H9 (cell line): ENCODE measurements at regions not wholly inside any gene's neighbourhood (a gene's known extent, or its start where the extent isn't known, plus 50 kb on each side); places are given as distances from the start of the nearest gene placed in this dataset.

Experiments
- DNase-seq: peaks from one replicate; pipeline ENCODE4 v3.0.0-alpha.2; 2017
- H2AFZ ChIP-seq: one replicate; pipeline ENCODE4 v1.6.1; 2013; ENCODE audit warnings: mild to moderate bottlenecking, low read length, control low read depth, moderate library complexity
- H2AK5ac ChIP-seq: 2 replicates; pipeline ENCODE4 v1.6.1; 2013; ENCODE audit warnings: low read length, control low read depth, mixed read lengths; ENCODE audit not compliant: insufficient read length
- H2BK120ac ChIP-seq: one replicate; pipeline ENCODE4 v1.6.1; 2013; ENCODE audit warnings: low read depth, mild to moderate bottlenecking, low read length, control low read depth, inconsistent platforms; ENCODE audit not compliant: poor library complexity, severe bottlenecking
- H2BK12ac ChIP-seq: 2 replicates; pipeline ENCODE4 v1.6.1; 2013; ENCODE audit warnings: low read length, control low read depth, mixed read lengths, low read depth; ENCODE audit not compliant: insufficient read length
- H2BK15ac ChIP-seq: 2 replicates; pipeline ENCODE4 v1.6.1; 2013; ENCODE audit warnings: low read depth, low read length, control low read depth
- H2BK20ac ChIP-seq: one replicate; pipeline ENCODE4 v1.6.1; 2013; ENCODE audit warnings: low read depth, mild to moderate bottlenecking, low read length, control low read depth, inconsistent platforms; ENCODE audit not compliant: poor library complexity, severe bottlenecking
- H2BK5ac ChIP-seq: 2 replicates; pipeline ENCODE4 v1.6.1; 2013; ENCODE audit warnings: low read length, control low read depth, mixed read lengths; ENCODE audit not compliant: insufficient read length
- H3K14ac ChIP-seq: 2 replicates; pipeline ENCODE4 v1.6.1; 2013; ENCODE audit warnings: low read length, control low read depth; ENCODE audit not compliant: insufficient read depth
- H3K18ac ChIP-seq: 2 replicates; pipeline ENCODE4 v1.6.1; 2013; ENCODE audit warnings: low read depth, mild to moderate bottlenecking, mixed read lengths, low read length, control low read depth; ENCODE audit not compliant: insufficient read length
- H3K23ac ChIP-seq: 2 replicates; pipeline ENCODE4 v1.6.1; 2013; ENCODE audit warnings: low read length, control low read depth, mixed read lengths, low read depth; ENCODE audit not compliant: insufficient read length
- H3K23me2 ChIP-seq: 2 replicates; pipeline ENCODE4 v1.6.1; 2013; ENCODE audit warnings: low read depth, mild to moderate bottlenecking, mixed read lengths, low read length, control low read depth; ENCODE audit not compliant: insufficient read length, poor library complexity, severe bottlenecking
- H3K27ac ChIP-seq: 2 replicates; pipeline ENCODE4 v1.5.1; 2013; ENCODE audit warnings: low read length, control low read depth, mixed read lengths, low read depth; ENCODE audit not compliant: insufficient read length
- H3K27me3 ChIP-seq: 2 replicates; pipeline ENCODE4 v1.6.1; 2013; ENCODE audit warnings: low read length, control low read depth, inconsistent platforms; ENCODE audit not compliant: insufficient read depth
- H3K4ac ChIP-seq: 2 replicates; pipeline ENCODE4 v1.6.1; 2013; ENCODE audit warnings: low read depth, mild to moderate bottlenecking, control low read depth, inconsistent platforms, low read length, moderate library complexity
- H3K4me1 ChIP-seq: 2 replicates; pipeline ENCODE4 v1.6.1; 2013; ENCODE audit warnings: low read length, control low read depth, inconsistent platforms; ENCODE audit not compliant: insufficient read depth
- H3K4me2 ChIP-seq: 2 replicates; pipeline ENCODE4 v1.6.1; 2013; ENCODE audit warnings: low read length, control low read depth, mixed read lengths; ENCODE audit not compliant: insufficient read length, insufficient read depth
- H3K56ac ChIP-seq: 2 replicates; pipeline ENCODE4 v1.6.1; 2013; ENCODE audit warnings: low read depth, mild to moderate bottlenecking, mixed read lengths, low read length, control low read depth; ENCODE audit not compliant: insufficient read length
- H3K79me1 ChIP-seq: 2 replicates; pipeline ENCODE4 v1.6.1; 2013; ENCODE audit warnings: low read depth, mild to moderate bottlenecking, moderate library complexity, low read length, control low read depth, inconsistent platforms; ENCODE audit not compliant: insufficient read depth, poor library complexity, severe bottlenecking
- H3K79me2 ChIP-seq: 2 replicates; pipeline ENCODE4 v1.6.1; 2013; ENCODE audit warnings: low read length, control low read depth, inconsistent platforms; ENCODE audit not compliant: insufficient read depth
- H3K9ac ChIP-seq: 2 replicates; pipeline ENCODE4 v1.6.1; 2013; ENCODE audit warnings: low read length, control low read depth, mixed read lengths; ENCODE audit not compliant: insufficient read length; ENCODE audit errors: extremely low read depth
- H3K9me3 ChIP-seq: one replicate; pipeline ENCODE4 v1.6.1; 2013; ENCODE audit warnings: low read depth, low read length, inconsistent platforms; ENCODE audit not compliant: control insufficient read depth
- H3T11ph ChIP-seq: one replicate; pipeline ENCODE4 v1.6.1; 2013; ENCODE audit warnings: mild to moderate bottlenecking, low read length, control low read depth, inconsistent platforms
- H4K20me1 ChIP-seq: one replicate; pipeline ENCODE4 v1.6.1; 2013; ENCODE audit not compliant: control insufficient read depth, insufficient read length, insufficient read depth
- H4K5ac ChIP-seq: 2 replicates; pipeline ENCODE4 v1.6.1; 2013; ENCODE audit warnings: low read depth, mild to moderate bottlenecking, mixed read lengths, low read length, control low read depth; ENCODE audit not compliant: insufficient read length
- H4K8ac ChIP-seq: replicated peaks from 2 replicates; pipeline ENCODE4 v1.6.1; 2013; ENCODE audit warnings: low read length, control low read depth, mixed read lengths, low read depth; ENCODE audit not compliant: insufficient read length
- H4K91ac ChIP-seq: 2 replicates; pipeline ENCODE4 v1.6.1; 2013; ENCODE audit warnings: low read depth, mild to moderate bottlenecking, moderate library complexity, mixed read lengths, low read length, control low read depth; ENCODE audit not compliant: insufficient read length
- H3K27ac Mint-ChIP-seq, 3 experiments: 2 replicates in 2 of 3; 3 replicates in 1 of 3; pipeline ENCODE4 v1.8.0; 2020 to 2021; ENCODE audit warnings: mixed read lengths in 3 of 3, mild to moderate bottlenecking in 1 of 3, moderate library complexity in 1 of 3
- H3K27me3 Mint-ChIP-seq: 2 replicates; pipeline ENCODE4 v1.8.0; 2021; ENCODE audit warnings: low read depth, mild to moderate bottlenecking, moderate library complexity, mixed read lengths
- H3K36me3 Mint-ChIP-seq, 3 experiments: 2 replicates in 2 of 3; 3 replicates in 1 of 3; pipeline ENCODE4 v1.8.0; 2020 to 2021; ENCODE audit warnings: low read depth in 3 of 3, mixed read lengths in 3 of 3; ENCODE audit not compliant: insufficient read depth in 1 of 3
- H3K4me1 Mint-ChIP-seq, 2 experiments: 2 replicates each; pipeline ENCODE4 v1.8.0; 2020; ENCODE audit warnings: mixed read lengths in 2 of 2
- H3K4me3 Mint-ChIP-seq, 2 experiments: 2 replicates in 1 of 2; 3 replicates in 1 of 2; pipeline ENCODE4 v1.8.0; 2020 to 2021; ENCODE audit warnings: mild to moderate bottlenecking in 2 of 2, mixed read lengths in 2 of 2, moderate library complexity in 1 of 2
- H3K9me3 Mint-ChIP-seq, 2 experiments: 2 replicates in 1 of 2; 3 replicates in 1 of 2; pipeline ENCODE4 v1.8.0; 2020; ENCODE audit warnings: mild to moderate bottlenecking in 2 of 2, mixed read lengths in 2 of 2, moderate library complexity in 1 of 2
- CTCF ChIP-seq: fragments of 200-600 bp; sonication (generic); conservative IDR thresholded peaks from 3 replicates; pipeline ENCODE4 v1.8.0; 2021; ENCODE audit warnings: antibody characterized with exemption, mild to moderate bottlenecking
- WGBS: extraction: QIAGEN DNeasy Blood & Tissue Kit; methylation state at CpG from one replicate; pipeline ENCODE4 v1.1.7; 2013; ENCODE audit warnings: missing lambda C conversion rate, low lambda C conversion rate, mixed read lengths; ENCODE audit not compliant: insufficient read length; ENCODE audit errors: extremely low coverage; 5-methylcytosine and 5-hydroxymethylcytosine counted together

DNA sequence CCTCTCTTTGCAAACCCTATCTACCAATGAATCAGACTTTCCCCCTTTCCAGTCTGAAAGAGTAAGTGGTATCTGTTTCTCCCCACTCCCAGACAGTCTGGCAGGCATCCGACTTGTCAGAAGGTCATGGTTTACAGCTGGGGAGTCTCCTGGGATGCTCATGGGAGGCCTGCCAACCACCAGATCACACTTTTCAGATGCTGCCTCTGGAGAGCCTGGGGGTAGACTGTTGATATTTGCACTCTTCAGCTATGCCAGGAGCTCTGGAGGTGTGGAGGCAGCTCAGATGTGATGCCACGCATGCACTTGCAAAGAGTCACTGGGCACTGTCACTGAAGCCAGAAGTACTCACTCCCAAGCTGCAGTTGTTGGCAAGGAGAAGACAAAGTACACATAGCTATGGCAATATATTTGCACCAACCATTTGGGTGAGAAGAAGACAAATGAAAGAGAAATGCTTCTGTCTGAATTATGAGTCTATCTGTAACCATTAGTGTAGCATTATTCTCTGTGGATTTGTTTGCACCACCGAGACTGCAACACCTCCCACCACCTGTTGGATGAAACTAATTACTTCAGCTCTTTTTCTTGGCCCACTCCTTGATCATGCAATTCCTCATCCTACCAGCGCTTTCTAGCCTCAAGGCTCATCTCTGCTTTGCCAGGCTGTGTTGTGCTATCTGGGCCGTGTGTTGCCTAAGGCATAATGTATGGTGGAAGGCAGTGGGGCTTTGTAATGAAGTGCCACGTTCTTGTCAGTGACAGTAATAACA lies 133.0 kb upstream of the SPAG17 start:
- H2AK5ac ChIP-seq = no peak overlapping the region
- no peak overlapping the region for H3K9ac ChIP-seq
- no peak overlapping the region for H4K8ac ChIP-seq
- H3K4me2 ChIP-seq = no peak overlapping the region
- no peaks in the 10 kb centered on the region for H3K27me3 ChIP-seq
- H3K27me3 Mint-ChIP-seq = no peaks in the 10 kb centered on the region
- peak; percentile 38; the same call in 2 of the 3 replicates for TF ChIP-seq CTCF
- H3K56ac ChIP-seq = no peak overlapping the region
- no peak overlapping the region for H3T11ph ChIP-seq
- no peaks in the 10 kb centered on the region for H3K23me2 ChIP-seq
- no peak overlapping the region for H2BK15ac ChIP-seq
- no peaks in the 10 kb centered on the region for H4K20me1 ChIP-seq
- no peaks in the 10 kb centered on the region for H3K79me1 ChIP-seq
- H4K5ac ChIP-seq = no peak overlapping the region
- H3K23ac ChIP-seq = no peak overlapping the region
- H3K18ac ChIP-seq = no peak overlapping the region
- WGBS = no CpG with 5 or more reads among the region's 6 CpGs
- no peak overlapping the region; a peak in 1 of 7 replicates for H3K27ac Mint-ChIP-seq
- no peaks in the 10 kb centered on the region; a peak in 1 of 7 replicates for H3K36me3 Mint-ChIP-seq
- no peak overlapping the region for H3K14ac ChIP-seq
- H2BK5ac ChIP-seq = no peak overlapping the region
- H3K4me1 Mint-ChIP-seq = no peaks in the 10 kb centered on the region
- peak; percentile 33 for DNase-seq
- H2BK120ac ChIP-seq = no peak overlapping the region
- H3K4me3 Mint-ChIP-seq = no peak overlapping the region
- no peak overlapping the region for H2BK12ac ChIP-seq
- no peak overlapping the region for H3K4ac ChIP-seq
- H2BK20ac ChIP-seq = no peak overlapping the region
- no peaks in the 10 kb centered on the region for H3K79me2 ChIP-seq
- H4K91ac ChIP-seq = no peak overlapping the region
- H3K9me3 Mint-ChIP-seq = peaks cover 0 to 4% of the 10 kb centered on the region in 2 experiments; a peak in 2 of 5 replicates
- no peaks in the 10 kb centered on the region for H3K4me1 ChIP-seq
- H3K9me3 ChIP-seq = no peaks in the 10 kb centered on the region
- no peak overlapping the region for H3K27ac ChIP-seq
- no peak overlapping the region for H2AFZ ChIP-seq
